Body of pancreas (tissue), 4 donors: ENCODE measurements at regions not wholly inside any gene's neighbourhood (a gene's known extent, or its start where the extent isn't known, plus 50 kb on each side); places are given as distances from the start of the nearest gene placed in this dataset.
"Not testable (repeated sequence)": the region's sequence is repeated elsewhere in the genome, so short reads cannot be mapped to it uniquely, and the experiment has no call there.

Experiments used
- CTCF ChIP-seq, 7 experiments: fragments of 450-650 bp in 4 of 7; fragments of 200-600 bp in 3 of 7; sonication (generic) in 3 of 7; IDR thresholded peaks; one replicate each; pipeline ENCODE4 v1.5.1; 2016 to 2019; ENCODE audit warnings: antibody characterized with exemption in 7 of 7
- POLR2A ChIP-seq, 3 donors: fragments of 450-650 bp; IDR thresholded peaks; one replicate each; pipeline ENCODE4 v1.6.1; 2016; ENCODE audit warnings: antibody characterized with exemption in 3 of 3, mild to moderate bottlenecking in 2 of 3

GRCh38 chr4:134830741-134831140 is 629.2 kb upstream of the PABPC4L start:
- not testable (repeated sequence) for TF ChIP-seq CTCF, POLR2A (IDR thresholded peaks at IDR 0.05)
